ENCODE measurements at regions not wholly inside any gene's neighbourhood (a gene's known extent, or its start where the extent isn't known, plus 50 kb on each side); places are given as distances from the start of the nearest gene placed in this dataset.

GRCh38 chr10:57627642-57628178 is 640.0 kb downstream of the IPMK start:
- TF ChIP-seq, protein P1, sequence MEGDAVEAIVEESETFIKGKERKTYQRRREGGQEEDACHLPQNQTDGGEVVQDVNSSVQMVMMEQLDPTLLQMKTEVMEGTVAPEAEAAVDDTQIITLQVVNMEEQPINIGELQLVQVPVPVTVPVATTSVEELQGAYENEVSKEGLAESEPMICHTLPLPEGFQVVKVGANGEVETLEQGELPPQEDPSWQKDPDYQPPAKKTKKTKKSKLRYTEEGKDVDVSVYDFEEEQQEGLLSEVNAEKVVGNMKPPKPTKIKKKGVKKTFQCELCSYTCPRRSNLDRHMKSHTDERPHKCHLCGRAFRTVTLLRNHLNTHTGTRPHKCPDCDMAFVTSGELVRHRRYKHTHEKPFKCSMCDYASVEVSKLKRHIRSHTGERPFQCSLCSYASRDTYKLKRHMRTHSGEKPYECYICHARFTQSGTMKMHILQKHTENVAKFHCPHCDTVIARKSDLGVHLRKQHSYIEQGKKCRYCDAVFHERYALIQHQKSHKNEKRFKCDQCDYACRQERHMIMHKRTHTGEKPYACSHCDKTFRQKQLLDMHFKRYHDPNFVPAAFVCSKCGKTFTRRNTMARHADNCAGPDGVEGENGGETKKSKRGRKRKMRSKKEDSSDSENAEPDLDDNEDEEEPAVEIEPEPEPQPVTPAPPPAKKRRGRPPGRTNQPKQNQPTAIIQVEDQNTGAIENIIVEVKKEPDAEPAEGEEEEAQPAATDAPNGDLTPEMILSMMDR (conservative IDR thresholded peaks at IDR 0.05) = no peak
- no peak for TF ChIP-seq ZFX (IDR thresholded peaks at IDR 0.05)
